ENCODE measurements at regions not wholly inside any gene's neighbourhood (a gene's known extent, or its start where the extent isn't known, plus 50 kb on each side); places are given as distances from the start of the nearest gene placed in this dataset.

DNA sequence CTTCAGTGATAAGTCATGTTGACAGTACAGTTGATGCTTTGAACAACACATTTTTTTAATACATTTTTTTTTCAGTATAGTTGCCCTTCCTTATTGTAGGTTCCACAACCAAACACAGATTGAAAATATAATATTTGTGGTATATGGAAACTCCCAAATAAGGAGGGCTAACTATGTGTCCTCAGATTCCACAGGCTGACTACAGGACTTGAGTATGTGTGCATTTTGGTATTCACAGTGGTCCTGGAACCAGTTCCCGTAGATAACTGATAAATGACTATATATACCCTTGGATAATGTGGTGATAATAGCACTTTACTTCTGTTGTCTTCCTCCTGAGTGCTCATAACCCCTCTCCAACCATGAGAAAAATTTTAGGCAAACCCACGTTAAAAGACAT is 111.6 kb upstream of the NUDT6 start:
- no peaks in the 10 kb centered on the region for H3K9me3 Mint-ChIP-seq (ENCODE audit: unreplicated experiment)
- H3K4me2 ChIP-seq (ENCODE audit: low read length), result no peak overlapping the region
- FAIRE-seq (no peak), DNase-seq (ENCODE audit: low read depth) (peak; percentile 27)
- TF ChIP-seq, protein P1, sequence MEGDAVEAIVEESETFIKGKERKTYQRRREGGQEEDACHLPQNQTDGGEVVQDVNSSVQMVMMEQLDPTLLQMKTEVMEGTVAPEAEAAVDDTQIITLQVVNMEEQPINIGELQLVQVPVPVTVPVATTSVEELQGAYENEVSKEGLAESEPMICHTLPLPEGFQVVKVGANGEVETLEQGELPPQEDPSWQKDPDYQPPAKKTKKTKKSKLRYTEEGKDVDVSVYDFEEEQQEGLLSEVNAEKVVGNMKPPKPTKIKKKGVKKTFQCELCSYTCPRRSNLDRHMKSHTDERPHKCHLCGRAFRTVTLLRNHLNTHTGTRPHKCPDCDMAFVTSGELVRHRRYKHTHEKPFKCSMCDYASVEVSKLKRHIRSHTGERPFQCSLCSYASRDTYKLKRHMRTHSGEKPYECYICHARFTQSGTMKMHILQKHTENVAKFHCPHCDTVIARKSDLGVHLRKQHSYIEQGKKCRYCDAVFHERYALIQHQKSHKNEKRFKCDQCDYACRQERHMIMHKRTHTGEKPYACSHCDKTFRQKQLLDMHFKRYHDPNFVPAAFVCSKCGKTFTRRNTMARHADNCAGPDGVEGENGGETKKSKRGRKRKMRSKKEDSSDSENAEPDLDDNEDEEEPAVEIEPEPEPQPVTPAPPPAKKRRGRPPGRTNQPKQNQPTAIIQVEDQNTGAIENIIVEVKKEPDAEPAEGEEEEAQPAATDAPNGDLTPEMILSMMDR (IDR thresholded peaks at IDR 0.05; ENCODE audit: insufficient read depth, low read depth, low read length), result no peak
- no peak for TF ChIP-seq EZH2 (IDR thresholded peaks at IDR 0.05; ENCODE audit: insufficient read depth, low read length)
- no peaks in the 10 kb centered on the region for H3K9me3 ChIP-seq (ENCODE audit: insufficient read depth, low read depth, low read length)
- no peak overlapping the region for H3K9ac ChIP-seq (ENCODE audit: low read length)
- no peaks in the 10 kb centered on the region for H3K27me3 Mint-ChIP-seq (ENCODE audit: low read depth, unreplicated experiment)
- H2AFZ ChIP-seq (ENCODE audit: low read depth, low read length), result no peak overlapping the region
- no peaks in the 10 kb centered on the region for H3K36me3 ChIP-seq (ENCODE audit: insufficient read depth, low read length)
- peaks cover 32% of the 10 kb centered on the region for H3K4me1 Mint-ChIP-seq (ENCODE audit: low read depth, unreplicated experiment)
- peak overlapping the region; percentile 55 for H3K27ac Mint-ChIP-seq (ENCODE audit: unreplicated experiment)
- H3K27me3 ChIP-seq (ENCODE audit: insufficient read depth, low read length), result no peaks in the 10 kb centered on the region
- no peak overlapping the region for H3K4me3 ChIP-seq (ENCODE audit: insufficient read depth, low read depth, low read length)
- H4K20me1 ChIP-seq (ENCODE audit: insufficient read depth, low read length), result no peaks in the 10 kb centered on the region
- no peaks in the 10 kb centered on the region for H3K4me1 ChIP-seq (ENCODE audit: insufficient read depth, low read length)
- H3K79me2 ChIP-seq (ENCODE audit: insufficient read depth, low read length), result no peaks in the 10 kb centered on the region
- no peaks in the 10 kb centered on the region for H3K36me3 Mint-ChIP-seq (ENCODE audit: low read depth, unreplicated experiment)
- no peak overlapping the region for H3K4me3 Mint-ChIP-seq (ENCODE audit: unreplicated experiment)
- H3K27ac ChIP-seq (ENCODE audit: low read depth, low read length), result no peak overlapping the region

GRCh38 chr4:123035239-123035638 is 112.8 kb upstream of the NUDT6 start:
- H3K27me3 Mint-ChIP-seq (ENCODE audit: low read depth, unreplicated experiment), result no peaks in the 10 kb centered on the region
- Histone ChIP-seq H3K27me3 (ENCODE audit: insufficient read depth, low read length) (no peaks in the 10 kb centered on the region), H3K4me1 (ENCODE audit: insufficient read depth, low read length) (no peaks in the 10 kb centered on the region), H3K27ac (ENCODE audit: low read depth, low read length) (no peak overlapping the region), H2AFZ (ENCODE audit: low read depth, low read length) (no peak overlapping the region), H3K36me3 (ENCODE audit: insufficient read depth, low read length) (no peaks in the 10 kb centered on the region), H3K9ac (ENCODE audit: low read length) (no peak overlapping the region), H3K9me3 (ENCODE audit: insufficient read depth, low read depth, low read length) (no peaks in the 10 kb centered on the region), H4K20me1 (ENCODE audit: insufficient read depth, low read length) (no peaks in the 10 kb centered on the region), H3K79me2 (ENCODE audit: insufficient read depth, low read length) (no peaks in the 10 kb centered on the region), H3K4me2 (ENCODE audit: low read length) (no peak overlapping the region), H3K4me3 (ENCODE audit: insufficient read depth, low read depth, low read length) (no peak overlapping the region)
- FAIRE-seq (no peak), DNase-seq (ENCODE audit: low read depth) (no peak)
- H3K4me3 Mint-ChIP-seq (ENCODE audit: unreplicated experiment), result no peak overlapping the region
- peaks cover 32% of the 10 kb centered on the region for H3K4me1 Mint-ChIP-seq (ENCODE audit: low read depth, unreplicated experiment)
- no peak for TF ChIP-seq EZH2 (IDR thresholded peaks at IDR 0.05; ENCODE audit: insufficient read depth, low read length)
- TF ChIP-seq, protein P1 (IDR thresholded peaks at IDR 0.05; ENCODE audit: insufficient read depth, low read depth, low read length), result no peak
- H3K27ac Mint-ChIP-seq (ENCODE audit: unreplicated experiment), result no peak overlapping the region
- no peaks in the 10 kb centered on the region for H3K36me3 Mint-ChIP-seq (ENCODE audit: low read depth, unreplicated experiment)
- no peaks in the 10 kb centered on the region for H3K9me3 Mint-ChIP-seq (ENCODE audit: unreplicated experiment)

DNA sequence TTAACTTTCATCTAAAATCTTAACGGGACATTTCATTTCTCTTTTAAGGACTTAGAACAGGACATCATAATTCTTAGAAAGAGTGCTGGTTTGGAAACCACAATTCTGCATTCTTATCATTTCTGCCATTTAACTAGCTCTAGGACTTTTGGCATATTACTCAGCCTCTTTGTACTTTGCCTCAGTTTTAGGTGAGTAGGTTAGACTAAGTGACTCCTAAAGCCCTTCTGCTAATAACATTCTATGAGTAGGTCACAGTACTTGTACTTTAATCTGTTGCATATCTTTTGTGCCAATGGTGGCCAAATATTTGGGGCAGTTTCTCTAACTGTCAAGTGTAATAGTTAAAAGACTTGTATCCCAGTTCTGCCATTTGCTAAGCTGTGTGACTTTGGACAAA is 115.4 kb upstream of the NUDT6 start:
- Histone ChIP-seq H3K4me3 (ENCODE audit: insufficient read depth, low read depth, low read length) (no peak overlapping the region), H3K9ac (ENCODE audit: low read length) (no peak overlapping the region), H2AFZ (ENCODE audit: low read depth, low read length) (no peak overlapping the region), H3K9me3 (ENCODE audit: insufficient read depth, low read depth, low read length) (no peaks in the 10 kb centered on the region), H4K20me1 (ENCODE audit: insufficient read depth, low read length) (no peaks in the 10 kb centered on the region), H3K79me2 (ENCODE audit: insufficient read depth, low read length) (no peaks in the 10 kb centered on the region), H3K27ac (ENCODE audit: low read depth, low read length) (no peak overlapping the region), H3K4me2 (ENCODE audit: low read length) (no peak overlapping the region), H3K27me3 (ENCODE audit: insufficient read depth, low read length) (no peaks in the 10 kb centered on the region), H3K36me3 (ENCODE audit: insufficient read depth, low read length) (peaks cover 3% of the 10 kb centered on the region), H3K4me1 (ENCODE audit: insufficient read depth, low read length) (no peaks in the 10 kb centered on the region)
- DNase-seq (ENCODE audit: low read depth), result peak; percentile 77
- TF ChIP-seq EZH2 (IDR thresholded peaks at IDR 0.05; ENCODE audit: insufficient read depth, low read length), result no peak
- TF ChIP-seq, protein P1 (IDR thresholded peaks at IDR 0.05; ENCODE audit: insufficient read depth, low read depth, low read length), result no peak
- Mint-ChIP-seq H3K27me3 (ENCODE audit: low read depth, unreplicated experiment) (no peaks in the 10 kb centered on the region), H3K27ac (ENCODE audit: unreplicated experiment) (peak overlapping the region; percentile 19), H3K36me3 (ENCODE audit: low read depth, unreplicated experiment) (peaks cover 7% of the 10 kb centered on the region), H3K4me3 (ENCODE audit: unreplicated experiment) (no peak overlapping the region), H3K4me1 (ENCODE audit: low read depth, unreplicated experiment) (peaks cover 31% of the 10 kb centered on the region), H3K9me3 (ENCODE audit: unreplicated experiment) (peaks cover 4% of the 10 kb centered on the region)
- peak; percentile 80 for FAIRE-seq

All from astrocyte (in vitro differentiated cells and primary cell).